Mucosa of gallbladder (tissue), 1 donor: ENCODE measurements at regions not wholly inside any gene's neighbourhood (a gene's known extent, or its start where the extent isn't known, plus 50 kb on each side); places are given as distances from the start of the nearest gene placed in this dataset.

Experiments
- DNase-seq: peaks from one replicate; pipeline ENCODE4 v3.0.0-alpha.2; 2020; ENCODE audit warnings: low spot score
- donor health status: DM: no; HTN: no; CAD: no.

DNA sequence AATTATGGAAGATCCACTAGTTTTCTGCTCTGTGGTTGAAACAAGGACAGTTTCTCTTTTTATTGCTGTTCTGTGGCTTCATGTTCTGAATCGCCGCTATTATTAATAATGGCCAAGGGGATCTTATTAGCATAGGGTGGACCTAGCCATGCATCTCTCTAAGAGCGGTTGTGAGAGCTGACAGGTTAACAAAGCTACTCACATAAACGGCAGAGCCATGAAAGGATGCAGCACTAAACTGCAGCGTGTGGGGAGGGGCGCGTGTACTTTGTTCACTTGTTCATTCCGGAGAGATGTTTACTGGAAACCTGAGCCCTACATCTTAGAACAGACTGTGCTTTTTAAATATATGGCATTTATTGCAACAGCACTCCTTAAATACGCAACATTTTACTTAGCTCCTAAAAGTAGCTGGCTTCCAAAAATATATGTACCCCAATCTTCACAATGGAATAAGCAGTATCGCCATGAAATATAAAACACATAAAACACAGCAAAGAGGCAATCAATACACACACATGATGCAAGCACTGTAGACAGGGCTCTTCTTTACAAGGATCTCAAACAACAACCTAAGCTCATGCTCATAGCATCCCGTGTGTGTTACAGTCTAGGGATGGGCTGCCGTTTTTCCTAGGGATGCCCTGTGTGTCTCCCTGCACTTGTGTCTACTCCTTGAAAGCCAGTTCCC lies 424.6 kb downstream of the MED10 start:
- no peak for DNase-seq

DNA sequence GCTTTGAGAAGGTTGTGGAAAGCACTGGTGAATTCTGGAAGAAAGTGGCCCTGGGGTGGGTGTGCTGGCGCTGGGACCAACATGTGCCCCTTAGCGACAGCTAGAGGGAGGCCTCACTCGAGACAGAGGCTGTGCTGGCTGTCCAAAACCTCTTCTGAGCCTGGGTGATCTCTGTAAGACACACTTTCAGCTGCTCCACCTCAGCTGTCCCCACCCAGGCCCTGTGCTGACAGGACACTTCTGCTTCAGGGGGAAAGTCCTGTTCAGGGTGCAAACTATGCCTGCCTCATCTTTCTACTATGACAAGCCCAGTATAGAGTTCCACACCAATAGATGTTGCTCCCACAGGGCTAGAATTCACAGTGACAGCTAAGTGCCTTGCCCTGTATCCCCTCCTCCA lies 426.4 kb downstream of the MED10 start:
- no peak for DNase-seq

DNA sequence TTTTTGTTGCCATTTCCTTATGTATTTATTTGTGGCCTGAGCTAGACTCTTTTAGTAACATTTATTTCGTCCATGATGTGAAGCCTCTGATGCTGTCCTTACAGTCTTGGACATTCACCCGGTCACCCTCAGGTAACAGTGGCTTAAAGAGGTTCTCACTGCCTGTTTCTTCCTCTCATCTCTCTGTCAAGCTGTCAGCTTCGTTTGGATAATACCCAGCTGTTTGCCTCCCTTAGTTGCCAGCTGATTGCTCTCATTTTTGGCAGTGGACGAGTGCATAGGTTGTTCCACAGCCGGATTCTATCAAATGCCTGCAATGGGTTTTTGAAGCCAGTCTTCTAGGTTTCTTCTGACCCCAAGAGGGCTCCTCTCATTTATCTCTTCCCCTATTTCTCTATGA lies 427.7 kb downstream of the MED10 start:
- no peak for DNase-seq

DNA sequence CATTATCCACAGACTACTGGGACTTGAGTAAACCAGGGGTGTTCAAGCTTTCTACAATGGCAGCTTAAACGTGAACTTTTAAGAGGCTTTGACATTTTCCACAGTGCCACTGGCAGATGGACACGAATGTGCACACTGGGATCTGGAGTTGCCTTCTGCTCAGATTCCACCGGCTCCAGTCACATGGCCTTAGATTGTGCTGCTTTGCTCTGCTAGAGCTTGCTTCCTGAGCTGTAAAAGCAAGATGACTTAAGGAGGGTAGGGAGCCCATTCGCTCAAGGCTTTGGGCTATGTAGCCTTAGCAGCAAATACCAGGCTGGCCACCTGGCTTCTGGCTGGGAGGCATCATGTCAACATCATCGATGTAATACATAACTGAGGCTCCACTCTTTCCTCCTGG lies 436.9 kb downstream of the MED10 start:
- DNase-seq: no peak

DNA sequence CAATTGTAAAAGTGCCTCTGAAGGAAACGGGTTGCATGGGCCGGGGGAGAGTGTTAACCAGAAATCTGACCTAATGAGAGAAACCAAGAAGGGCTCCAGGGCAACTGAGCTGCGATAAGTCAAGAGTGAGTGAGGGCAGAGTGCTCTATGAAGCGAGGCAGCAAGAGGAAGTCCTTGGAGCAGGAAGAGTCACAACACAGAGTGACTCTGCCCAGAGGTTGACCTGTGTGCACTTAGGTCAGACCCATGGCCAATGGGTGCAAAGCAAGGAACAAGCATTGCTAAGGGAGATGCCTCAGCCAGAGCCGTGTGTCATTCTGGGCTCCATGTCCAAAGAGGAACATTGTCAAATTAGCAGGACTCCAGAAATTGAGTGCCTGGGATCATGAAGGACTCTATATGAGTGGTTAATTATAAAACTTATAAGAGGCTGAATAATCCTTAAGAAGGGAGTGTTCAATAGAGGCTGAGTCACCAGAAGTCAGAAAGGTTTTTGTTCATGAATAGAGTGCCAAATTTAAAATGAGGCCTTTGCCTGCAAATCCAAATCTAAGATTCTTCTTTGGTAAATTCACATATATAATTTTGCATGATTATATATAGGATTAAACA lies 438.5 kb downstream of the MED10 start:
- DNase-seq: no peak

DNA sequence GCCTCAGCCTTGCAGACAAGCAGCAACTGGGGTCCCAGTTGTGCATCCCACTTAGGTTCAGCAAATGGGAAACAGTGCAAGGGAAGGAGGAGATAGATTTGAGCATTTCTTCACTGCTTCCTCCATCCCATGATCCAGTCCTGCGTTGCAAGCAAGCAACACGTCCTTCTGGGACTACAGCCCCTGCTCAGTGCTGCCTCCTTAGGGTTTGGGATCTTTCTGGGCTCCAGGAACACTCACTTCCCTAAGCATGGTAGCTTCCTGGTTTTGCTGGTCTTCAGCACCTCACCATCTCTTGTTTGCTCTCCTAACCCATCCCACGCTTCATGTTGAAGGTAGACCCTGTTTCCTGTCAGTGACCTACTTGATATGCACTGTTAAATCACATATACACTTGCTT lies 444.7 kb downstream of the MED10 start:
- no peak for DNase-seq

DNA sequence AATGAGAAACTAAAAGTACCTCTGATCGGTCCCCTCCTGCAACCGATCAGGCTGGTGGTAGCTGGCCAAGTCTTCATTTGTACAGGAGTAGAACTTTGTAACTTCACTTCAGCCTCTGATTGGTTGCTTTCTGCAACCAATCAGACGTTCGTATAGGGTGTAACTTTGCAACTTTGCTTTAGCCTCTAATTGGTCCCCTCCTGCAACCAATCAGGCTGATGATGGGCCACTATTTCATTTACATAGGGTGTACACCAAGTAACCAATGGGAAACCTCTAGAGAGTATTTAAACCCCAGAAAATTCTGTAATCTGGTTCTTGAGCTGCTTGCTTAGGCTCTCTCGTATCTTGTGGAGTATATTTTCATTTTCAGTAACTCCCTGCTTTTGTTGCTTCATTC lies 445.5 kb downstream of the MED10 start:
- no peak for DNase-seq

DNA sequence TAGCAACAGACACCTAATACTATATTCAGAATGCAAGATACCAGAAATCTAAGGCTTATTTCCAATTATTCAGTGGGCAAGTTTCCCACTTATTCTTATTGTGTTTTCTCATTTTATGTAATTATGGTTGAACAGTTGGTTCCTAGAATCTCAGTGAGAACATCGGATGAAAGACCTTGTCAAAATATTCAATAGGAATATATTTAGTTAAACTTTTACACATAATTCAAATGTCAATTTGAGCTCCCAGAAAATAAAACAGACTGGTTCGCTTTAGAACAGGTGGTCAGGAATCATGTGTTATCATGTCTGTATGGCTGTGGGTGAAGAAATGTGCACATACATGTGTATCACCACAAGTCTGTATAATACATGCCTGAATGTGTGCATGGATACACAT lies 447.8 kb downstream of the MED10 start:
- no peak for DNase-seq

DNA sequence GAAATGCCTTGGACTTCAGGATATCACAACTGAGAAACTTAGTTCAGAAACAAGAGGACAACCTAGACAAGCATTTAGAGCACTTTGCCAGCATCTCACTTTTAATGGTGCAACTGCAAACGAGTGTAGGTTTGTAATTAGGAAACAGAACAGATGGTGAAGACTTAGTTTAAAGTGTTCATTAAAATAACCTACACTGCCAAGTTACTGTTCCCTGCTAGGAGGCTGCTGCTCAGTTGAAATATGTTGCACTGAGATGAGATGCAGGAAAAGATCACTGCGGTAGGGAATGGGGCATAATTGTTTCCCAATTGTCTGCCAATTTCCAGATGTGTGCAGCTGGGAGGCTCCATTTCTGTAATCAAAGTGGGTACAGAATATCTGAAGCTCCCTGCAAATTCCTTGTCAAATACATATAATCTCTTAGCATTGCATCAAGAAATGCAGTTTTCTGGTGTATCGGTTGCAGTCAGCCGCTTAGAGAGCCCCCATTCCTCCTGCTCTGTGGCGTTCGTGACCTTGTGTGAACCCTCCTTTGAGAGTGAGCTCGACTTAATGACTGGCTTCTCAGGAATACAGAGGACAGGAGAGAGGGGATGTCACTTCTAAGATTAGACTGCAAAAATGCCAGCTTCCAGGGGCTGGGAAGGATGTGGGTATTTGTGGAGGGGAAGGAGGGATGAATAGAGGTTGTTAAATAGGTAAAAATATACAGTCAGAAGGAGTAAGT lies 448.9 kb downstream of the MED10 start:
- no peak for DNase-seq

DNA sequence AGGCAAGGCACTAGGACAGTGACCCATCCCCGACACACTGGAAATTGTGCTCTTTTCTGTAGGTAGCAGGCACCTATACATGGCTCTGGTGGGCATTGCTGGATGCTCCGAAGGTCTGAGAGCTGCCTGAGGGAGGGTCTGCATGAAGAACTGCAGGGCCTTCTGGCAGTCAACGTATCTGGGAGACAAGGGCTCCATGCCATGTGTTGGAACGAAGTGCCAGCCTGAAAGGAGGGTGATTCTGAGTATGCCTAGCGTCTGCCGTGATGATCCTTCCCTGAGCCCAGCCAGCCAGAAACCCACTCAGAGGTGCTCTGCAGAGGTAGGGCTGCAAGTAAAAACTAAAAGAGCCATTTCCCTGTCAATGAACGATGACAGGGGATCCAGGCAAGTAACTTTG lies 453.2 kb downstream of the MED10 start:
- no peak for DNase-seq

DNA sequence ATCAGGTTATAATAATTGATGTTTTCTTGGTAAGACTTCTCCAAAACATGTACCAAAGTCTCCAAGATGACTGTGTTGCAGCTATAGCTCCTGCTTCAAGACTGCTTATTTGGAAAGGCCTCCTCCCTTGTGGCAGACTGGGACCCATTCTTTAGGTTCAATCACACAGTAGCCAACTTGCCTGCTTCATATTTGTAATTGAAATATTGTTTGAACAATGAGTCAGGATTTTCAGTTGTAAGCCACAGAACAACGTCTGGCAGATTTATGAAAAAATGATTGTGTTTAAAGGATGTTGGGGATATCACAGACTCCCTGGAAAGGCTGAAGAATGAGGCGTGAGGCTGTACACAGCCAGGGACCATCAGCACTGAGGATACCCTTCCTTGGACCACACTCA lies 458.9 kb downstream of the MED10 start:
- DNase-seq: no peak

DNA sequence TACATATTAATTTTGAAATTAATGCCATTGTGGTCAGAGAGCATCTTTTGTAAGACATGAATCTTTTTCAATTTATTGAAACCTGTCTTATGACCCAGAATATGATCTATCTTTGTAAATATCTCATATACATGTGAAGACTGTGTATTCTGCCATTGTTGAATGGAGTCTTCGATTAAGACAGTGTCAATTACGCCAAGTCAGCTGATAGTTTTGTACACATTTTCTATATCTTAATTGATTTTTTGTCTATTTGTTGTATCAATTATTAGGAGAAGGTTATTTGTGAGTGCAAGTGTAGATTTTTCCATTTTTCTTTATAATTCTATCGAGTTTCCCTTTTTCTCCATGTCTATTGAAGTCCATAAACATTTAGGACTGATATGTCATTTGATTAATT lies 471.6 kb downstream of the MED10 start:
- no peak for DNase-seq

DNA sequence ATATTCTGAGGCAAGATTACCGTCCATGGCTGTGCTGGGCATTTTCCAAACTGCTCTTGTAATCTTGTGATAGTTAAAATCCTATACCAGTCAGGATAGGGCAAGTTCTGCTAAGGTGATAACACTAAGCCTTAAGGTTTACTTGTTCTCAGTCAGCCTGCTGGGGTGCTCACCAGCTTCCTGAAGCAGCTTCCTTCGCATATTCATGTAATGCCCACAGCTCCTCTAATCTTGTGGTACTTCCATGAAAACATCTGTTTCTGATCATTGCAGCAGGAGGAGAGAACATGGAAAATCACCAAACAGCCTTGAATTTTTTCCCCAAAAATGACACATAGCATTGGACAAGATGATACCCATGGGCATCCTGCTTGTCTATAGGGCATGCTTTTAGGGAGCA lies 473.2 kb downstream of the MED10 start:
- no peak for DNase-seq

DNA sequence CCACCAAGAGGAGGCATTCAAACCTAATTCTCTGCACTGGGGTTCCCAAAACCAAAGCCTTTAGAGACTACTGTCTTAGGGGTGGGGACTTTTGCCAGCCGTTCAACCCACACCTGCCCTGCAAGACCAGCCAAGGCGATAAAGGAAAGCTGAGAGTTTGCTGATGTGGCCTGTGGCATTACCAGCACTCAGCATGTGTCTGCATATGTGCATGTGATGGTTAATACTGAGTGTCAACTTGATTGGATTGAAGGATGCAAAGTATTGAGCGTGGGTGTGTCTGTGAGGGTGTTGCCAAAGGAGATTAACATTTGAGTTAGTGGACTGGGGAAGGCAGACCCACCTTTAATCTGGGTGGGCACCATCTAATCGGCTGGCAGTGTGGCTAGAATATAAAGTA lies 474.2 kb downstream of the MED10 start:
- DNase-seq: no peak

DNA sequence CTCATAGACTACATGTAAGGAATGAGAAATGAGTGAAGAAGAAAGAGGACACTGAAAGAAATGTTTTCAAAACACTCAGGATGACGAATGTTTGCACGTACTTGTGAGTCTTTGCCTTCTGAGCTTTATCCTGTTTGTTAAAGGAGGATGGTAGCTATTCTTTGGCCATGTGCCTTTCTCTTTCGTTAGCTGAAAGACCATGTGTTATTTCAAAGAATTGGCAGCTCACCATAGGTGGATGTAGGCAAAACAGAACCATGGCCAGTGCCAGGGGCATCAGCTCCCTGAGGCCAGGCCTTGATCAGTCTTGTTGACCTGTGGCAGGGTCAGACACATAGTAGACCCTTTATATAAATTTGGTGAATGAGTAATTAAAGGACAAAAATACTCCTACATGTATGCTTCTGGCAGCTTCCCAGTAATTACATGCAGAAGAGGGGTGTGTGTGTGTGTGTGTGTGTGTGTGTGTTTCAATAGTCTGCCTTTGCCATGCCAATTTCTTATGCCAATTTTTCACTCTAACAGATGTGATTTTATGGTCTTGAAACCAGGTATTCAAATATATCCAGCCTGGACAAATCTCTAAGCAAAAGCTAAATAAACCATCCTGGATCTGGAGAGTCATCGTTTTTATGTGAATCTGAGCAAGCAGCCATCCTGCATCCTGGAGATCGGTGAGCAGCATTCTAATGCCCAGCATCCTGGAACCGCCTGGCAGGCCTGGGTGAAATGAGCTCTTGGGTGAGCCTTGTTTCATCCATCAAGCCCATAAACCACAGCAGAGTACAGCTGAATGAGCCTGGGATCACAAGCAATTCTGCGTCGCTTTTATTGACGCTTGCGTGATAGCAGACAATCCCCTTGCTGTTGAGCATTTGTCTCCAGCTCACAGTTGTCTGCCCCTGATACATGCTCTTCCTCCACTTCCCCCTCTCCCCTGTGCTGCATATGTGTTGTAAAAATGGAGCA lies 475.4 kb downstream of the MED10 start:
- DNase-seq: no peak

DNA sequence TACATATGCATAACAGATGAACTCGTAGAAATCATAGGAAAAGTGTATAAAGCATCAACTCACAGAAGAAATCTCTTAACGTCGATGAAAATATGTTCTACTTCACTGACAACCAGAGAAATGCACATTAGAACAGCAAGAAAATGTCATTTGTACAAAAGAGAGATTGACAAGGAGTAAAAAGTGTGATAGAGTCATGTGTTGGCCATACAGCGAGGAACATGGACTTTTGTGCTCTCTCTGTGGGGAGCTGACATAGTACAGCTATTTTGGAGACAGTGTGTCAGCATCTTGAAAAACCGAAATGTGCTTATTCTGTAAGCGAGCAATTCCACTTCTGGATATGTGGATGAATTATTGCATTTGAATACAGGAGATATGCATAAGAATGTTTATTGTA lies 477.9 kb downstream of the ICE1 start:
- no peak for DNase-seq

DNA sequence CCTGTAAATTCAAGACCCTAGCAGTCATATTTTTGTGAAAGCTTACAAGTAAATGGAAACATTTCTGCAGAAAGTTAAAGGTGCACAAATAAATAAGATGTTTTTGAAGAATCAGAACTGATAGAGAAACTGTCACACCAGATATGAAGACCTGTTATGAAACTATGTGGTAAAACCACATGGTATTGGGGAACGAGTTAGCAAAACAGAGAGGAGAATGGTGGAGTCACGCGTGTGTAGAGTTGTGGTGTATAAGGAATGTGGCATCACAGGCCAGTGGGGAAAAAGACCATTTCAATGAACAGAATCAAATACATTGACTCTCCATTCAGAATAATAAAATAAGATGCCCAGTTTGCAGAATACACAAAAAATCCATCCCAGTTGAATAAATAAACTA lies 477.2 kb downstream of the ICE1 start:
- DNase-seq: no peak

DNA sequence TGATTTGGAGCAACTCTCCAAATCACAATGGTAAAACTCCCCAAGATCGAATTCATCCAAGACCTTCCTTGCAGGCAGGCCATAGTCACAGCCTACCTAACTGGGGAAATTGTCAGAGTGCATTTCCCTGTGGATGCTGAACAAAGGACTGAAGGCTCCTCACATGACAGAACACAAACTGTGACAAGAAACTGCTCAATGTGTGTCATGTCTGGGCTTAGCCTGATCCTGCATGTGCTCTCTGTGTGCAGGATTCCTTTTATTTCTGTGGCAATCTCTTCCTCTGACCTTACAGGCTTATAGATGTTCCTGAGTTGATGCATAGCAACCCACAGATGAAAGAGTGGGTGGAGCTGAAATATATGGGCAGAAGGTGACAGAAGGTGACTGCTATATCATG lies 465.8 kb downstream of the ICE1 start:
- DNase-seq: no peak

DNA sequence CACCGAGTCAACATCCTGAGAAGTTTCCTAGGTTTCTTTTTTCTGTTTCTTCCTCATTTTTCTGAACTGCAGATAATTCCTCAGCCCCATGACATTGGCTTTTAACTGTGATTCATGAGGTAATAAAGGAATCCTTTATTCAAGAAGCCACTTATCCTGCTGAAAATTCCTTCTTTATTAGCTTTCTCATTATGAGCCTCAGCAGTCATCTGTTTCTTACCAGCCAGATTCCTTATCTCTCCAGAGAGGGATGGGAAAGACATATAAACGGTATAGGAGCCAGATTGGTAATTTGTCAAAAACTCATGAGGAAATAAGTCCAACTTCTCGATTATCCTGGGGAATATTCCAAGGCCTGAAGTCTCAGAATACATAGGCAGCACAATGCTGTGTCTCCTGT lies 465.4 kb downstream of the ICE1 start:
- no peak for DNase-seq

DNA sequence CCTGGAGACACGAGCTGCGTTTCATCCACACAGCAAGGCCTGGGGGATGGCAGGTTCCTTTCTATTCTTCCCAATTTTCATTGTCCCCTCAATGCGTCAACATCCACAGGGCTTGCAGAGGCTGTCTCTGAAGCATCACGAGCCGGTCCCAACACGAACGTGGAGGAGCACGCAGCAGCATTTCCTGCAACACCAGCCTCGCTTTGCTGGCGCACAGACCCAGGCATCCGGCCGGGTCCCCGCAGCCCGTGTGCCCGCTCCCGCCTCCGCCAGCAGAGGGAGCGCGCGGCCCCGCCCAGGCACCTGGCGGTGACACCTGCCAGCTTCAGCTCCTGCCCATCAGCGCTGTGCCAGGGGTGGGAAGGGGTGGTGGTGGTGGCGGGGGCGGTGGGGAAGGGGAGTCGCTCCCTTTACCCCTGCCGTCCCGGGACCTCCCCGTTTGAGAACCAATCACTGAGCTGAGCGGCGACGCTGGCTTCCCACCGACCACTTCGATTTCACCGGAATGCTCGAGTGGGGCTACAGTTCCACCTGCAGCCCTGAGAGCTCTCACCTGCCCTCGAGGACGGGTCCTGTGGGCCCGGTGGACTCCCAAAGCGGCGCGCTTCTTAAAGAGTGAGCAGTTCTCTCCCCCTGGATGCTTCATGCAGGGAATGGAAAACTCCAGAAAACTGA lies 464.5 kb downstream of the ICE1 start:
- no peak for DNase-seq

DNA sequence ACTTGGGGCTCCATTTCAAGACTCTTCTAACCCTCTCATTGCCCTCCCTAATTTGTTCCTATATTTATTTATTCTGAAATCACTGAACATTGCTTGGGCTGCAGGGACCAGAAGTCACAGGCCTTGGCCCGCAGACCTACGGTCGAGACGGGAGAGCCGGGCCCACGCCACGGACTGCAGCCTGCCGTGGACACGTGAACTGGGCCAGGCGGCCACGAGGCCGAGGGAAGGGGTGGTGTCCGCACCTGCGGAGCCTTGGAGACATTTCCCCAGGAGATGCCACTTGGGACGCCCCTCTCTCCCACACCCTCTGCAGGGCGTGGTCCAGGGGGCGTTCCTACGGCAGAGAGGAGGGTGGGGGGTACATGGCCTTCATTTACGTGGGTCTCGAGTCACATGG lies 463.9 kb downstream of the ICE1 start:
- DNase-seq: no peak

DNA sequence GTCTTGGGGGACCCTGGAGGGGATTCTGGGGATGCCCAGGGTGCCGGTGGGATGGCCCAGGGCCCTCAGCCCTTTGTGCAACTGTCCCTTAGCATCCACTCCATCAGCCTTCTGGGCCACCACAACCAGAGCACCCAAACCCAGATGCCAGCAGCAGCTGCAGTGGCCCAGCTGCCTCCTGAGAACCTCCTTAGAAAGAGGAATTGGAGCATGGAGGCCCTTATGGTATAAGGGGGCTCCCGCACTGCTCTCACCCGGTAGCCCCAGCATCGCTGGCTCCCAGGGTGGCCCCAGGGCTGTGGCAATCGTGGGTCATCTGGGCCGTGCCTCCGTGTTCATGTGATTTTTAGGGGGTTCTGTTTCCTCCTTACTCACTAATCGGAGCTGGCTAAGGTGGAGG lies 463.3 kb downstream of the ICE1 start:
- DNase-seq: no peak
